ENCODE measurements at regions not wholly inside any gene's neighbourhood (a gene's known extent, or its start where the extent isn't known, plus 50 kb on each side); places are given as distances from the start of the nearest gene placed in this dataset.

- ChIA-PET CTCF (no interaction called here), POLR2A (ENCODE audit: unreplicated experiment) (no interaction called here)
- H3F3A ChIP-seq (ENCODE audit: insufficient read depth, low read depth) = no peaks in the 10 kb centered on the region
- H3K36me3 ChIP-seq (ENCODE audit: low read depth) = no peaks in the 10 kb centered on the region
- H4K20me1 ChIP-seq (ENCODE audit: insufficient read depth) = no peaks in the 10 kb centered on the region
- DNase-seq = no peak
- no peak overlapping the region for H3K4me2 ChIP-seq
- no peak for TF ChIP-seq CTCF (conservative IDR thresholded peaks at IDR 0.05)
- TF ChIP-seq EZH2 (IDR thresholded peaks at IDR 0.05; ENCODE audit: low read depth) = no peak
- H3K4me1 ChIP-seq (replicated peaks; ENCODE audit: insufficient read depth) = no peaks in the 10 kb centered on the region
- H3K27ac ChIP-seq = no peak overlapping the region
- no TSS peak for BruUV-seq (replicated peaks)
- H3K4me3 ChIP-seq = no peak overlapping the region
- no peak overlapping the region for H2AFZ ChIP-seq
- H3K79me2 ChIP-seq (ENCODE audit: low read depth) = no peaks in the 10 kb centered on the region
- H3K9me2 ChIP-seq (ENCODE audit: insufficient read depth) = no peaks in the 10 kb centered on the region
- intact Hi-C loops (cut with micrococcal nuclease; ENCODE audit: unreplicated experiment) = no loop called here
- H3K9me3 ChIP-seq (ENCODE audit: insufficient read depth, low read depth) = no peaks in the 10 kb centered on the region
- no peaks in the 10 kb centered on the region for H3K27me3 ChIP-seq (ENCODE audit: insufficient read depth, low read depth)
Measured at GRCh38 chr2:67267241-67267640, 129.9 kb upstream of the ETAA1 start.

DNA sequence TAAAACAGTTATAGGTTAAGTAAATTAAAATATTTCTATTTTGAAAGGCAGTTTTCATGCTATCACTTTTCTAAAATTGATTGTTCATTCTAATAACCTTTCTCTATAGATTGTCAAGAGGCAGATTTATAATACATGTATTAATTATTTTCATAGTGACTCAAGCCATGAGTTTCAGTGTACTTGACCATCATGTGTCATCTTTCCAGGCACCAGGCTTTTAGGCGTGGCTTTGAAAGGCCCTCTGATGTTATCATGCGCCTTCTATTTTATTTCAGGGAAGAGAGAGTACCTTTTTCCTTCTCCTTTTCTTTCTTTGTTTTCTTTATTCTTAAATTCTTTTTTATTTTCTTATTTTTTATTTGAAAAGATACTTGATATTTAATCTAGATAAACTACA is 128.3 kb upstream of the ETAA1 start:
- Histone ChIP-seq H3K9me2 (ENCODE audit: insufficient read depth) (no peaks in the 10 kb centered on the region), H3K4me1 (replicated peaks; ENCODE audit: insufficient read depth) (no peaks in the 10 kb centered on the region), H3K4me2 (no peak overlapping the region), H3K36me3 (ENCODE audit: low read depth) (no peaks in the 10 kb centered on the region), H3K27ac (no peak overlapping the region), H3K9me3 (ENCODE audit: insufficient read depth, low read depth) (no peaks in the 10 kb centered on the region), H3F3A (ENCODE audit: insufficient read depth, low read depth) (no peaks in the 10 kb centered on the region), H3K4me3 (no peak overlapping the region), H3K27me3 (ENCODE audit: insufficient read depth, low read depth) (no peaks in the 10 kb centered on the region), H2AFZ (no peak overlapping the region), H3K79me2 (ENCODE audit: low read depth) (no peaks in the 10 kb centered on the region), H4K20me1 (ENCODE audit: insufficient read depth) (no peaks in the 10 kb centered on the region)
- DNase-seq = no peak
- BruUV-seq (replicated peaks) = no TSS peak
- TF ChIP-seq CTCF (conservative IDR thresholded peaks at IDR 0.05) = no peak
- TF ChIP-seq EZH2 (IDR thresholded peaks at IDR 0.05; ENCODE audit: low read depth) = no peak
- ChIA-PET POLR2A (ENCODE audit: unreplicated experiment) (no interaction called here), CTCF (no interaction called here)
- intact Hi-C loops (cut with micrococcal nuclease; ENCODE audit: unreplicated experiment) = no loop called here

- Histone ChIP-seq H3K79me2 (ENCODE audit: low read depth) (no peaks in the 10 kb centered on the region), H3K4me1 (replicated peaks; ENCODE audit: insufficient read depth) (no peaks in the 10 kb centered on the region), H3K4me2 (no peak overlapping the region), H4K20me1 (ENCODE audit: insufficient read depth) (no peaks in the 10 kb centered on the region), H2AFZ (no peak overlapping the region), H3K27ac (no peak overlapping the region), H3K36me3 (ENCODE audit: low read depth) (no peaks in the 10 kb centered on the region), H3K9me2 (ENCODE audit: insufficient read depth) (no peaks in the 10 kb centered on the region), H3K27me3 (ENCODE audit: insufficient read depth, low read depth) (no peaks in the 10 kb centered on the region), H3K9me3 (ENCODE audit: insufficient read depth, low read depth) (no peaks in the 10 kb centered on the region), H3F3A (ENCODE audit: insufficient read depth, low read depth) (no peaks in the 10 kb centered on the region), H3K4me3 (no peak overlapping the region)
- POLR2A ChIA-PET (ENCODE audit: unreplicated experiment) = interaction anchor here (0.7 kb wide), 1 partner anchor 11 kb away, joined by 4 read pairs; no protein-coding TSS in a partner anchor
- CTCF ChIA-PET = no interaction called here
- DNase-seq = no peak
- TF ChIP-seq EZH2 (IDR thresholded peaks at IDR 0.05; ENCODE audit: low read depth) (no peak), CTCF (conservative IDR thresholded peaks at IDR 0.05) (no peak)
- no TSS peak for BruUV-seq (replicated peaks)
- intact Hi-C loops (cut with micrococcal nuclease; ENCODE audit: unreplicated experiment) = no loop called here
Measured at GRCh38 chr2:67272195-67272594, 124.9 kb upstream of the ETAA1 start.
